DND-41 (cell line): ENCODE measurements at regions not wholly inside any gene's neighbourhood (a gene's known extent, or its start where the extent isn't known, plus 50 kb on each side); places are given as distances from the start of the nearest gene placed in this dataset.
"Not testable (repeated sequence)": the region's sequence is repeated elsewhere in the genome, so short reads cannot be mapped to it uniquely, and the experiment has no call there.

Source experiments
- ATAC-seq: fragments of 200-7000 bp; cut with Tn5 transposase; 3 replicates; pipeline ENCODE4 v1.9.1; 2021; ENCODE audit warnings: low read depth; ENCODE audit not compliant: insufficient read depth
- DNase-seq: peaks from one replicate; pipeline ENCODE4 v3.0.0-alpha.2; 2020
- H2AFZ ChIP-seq: 2 replicates; pipeline ENCODE4 v1.6.0; 2012; ENCODE audit warnings: low read depth, low read length
- H3K27ac ChIP-seq: 2 replicates; pipeline ENCODE4 v1.5.1; 2012; ENCODE audit warnings: low read length, inconsistent platforms
- H3K27me3 ChIP-seq: fragments of 200-600 bp; sonication (generic); 2 replicates; pipeline ENCODE4 v1.6.0; 2012; ENCODE audit warnings: low read length, mild to moderate bottlenecking, inconsistent platforms; ENCODE audit not compliant: insufficient read depth, poor library complexity
- H3K36me3 ChIP-seq: 2 replicates; pipeline ENCODE4 v1.5.1; 2012; ENCODE audit warnings: low read length, inconsistent platforms; ENCODE audit not compliant: insufficient read depth
- H3K4me1 ChIP-seq: 2 replicates; pipeline ENCODE4 v1.5.1; 2012; ENCODE audit warnings: mild to moderate bottlenecking, low read length; ENCODE audit not compliant: insufficient read depth
- H3K4me2 ChIP-seq: 2 replicates; pipeline ENCODE4 v1.6.0; 2012; ENCODE audit warnings: mild to moderate bottlenecking, moderate library complexity, low read length, inconsistent platforms; ENCODE audit not compliant: insufficient read depth
- H3K4me3 ChIP-seq, 2 experiments: fragments of 200-600 bp in 1 of 2; shearing (Covaris generic) in 1 of 2; 2 replicates each; pipeline ENCODE4 v1.5.1; 2012 to 2016; ENCODE audit warnings: inconsistent platforms in 2 of 2, low read length in 2 of 2, mild to moderate bottlenecking in 2 of 2, low read depth in 1 of 2, moderate library complexity in 1 of 2
- H3K79me2 ChIP-seq: 2 replicates; pipeline ENCODE4 v1.6.0; 2012; ENCODE audit warnings: low read length, inconsistent platforms; ENCODE audit not compliant: insufficient read depth
- H3K9ac ChIP-seq: 2 replicates; pipeline ENCODE4 v1.6.0; 2012; ENCODE audit warnings: low read depth, mild to moderate bottlenecking, inconsistent platforms, low read length, moderate library complexity
- H3K9me3 ChIP-seq: 2 replicates; pipeline ENCODE4 v1.5.1; 2012; ENCODE audit warnings: low read length, moderate library complexity, mild to moderate bottlenecking, inconsistent platforms; ENCODE audit not compliant: insufficient read depth, severe bottlenecking
- H4K20me1 ChIP-seq: 2 replicates; pipeline ENCODE4 v1.6.0; 2012; ENCODE audit warnings: low read length; ENCODE audit not compliant: insufficient read depth
- CTCF ChIP-seq: IDR thresholded peaks from 2 replicates; pipeline ENCODE4 v1.5.1; 2012; ENCODE audit warnings: borderline replicate concordance, low read length, moderate library complexity, mild to moderate bottlenecking; ENCODE audit not compliant: poor library complexity, severe bottlenecking; ENCODE audit errors: extremely low read depth
- EZH2 ChIP-seq: IDR thresholded peaks from 3 replicates; pipeline ENCODE4 v1.6.1; 2012; ENCODE audit warnings: borderline replicate concordance, low read depth, mild to moderate bottlenecking, moderate library complexity, low read length, inconsistent platforms; ENCODE audit not compliant: severe bottlenecking

- Histone ChIP-seq H2AFZ (no peak overlapping the region), H3K9ac (no peak overlapping the region), H3K4me2 (no peak overlapping the region), H3K79me2 (no peaks in the 10 kb centered on the region), H3K27me3 (no peaks in the 10 kb centered on the region), H4K20me1 (no peaks in the 10 kb centered on the region), H3K4me1 (no peaks in the 10 kb centered on the region), H3K4me3 (no peak overlapping the region), H3K27ac (no peak overlapping the region), H3K9me3 (no peaks in the 10 kb centered on the region), H3K36me3 (no peaks in the 10 kb centered on the region)
- ATAC-seq (no peak), DNase-seq (no peak)
- TF ChIP-seq EZH2, result no peak
- TF ChIP-seq CTCF, result no peak
These were observed 462.5 kb downstream of the NAV3 start for GRCh38 chr12:78293059-78293686.

GRCh38 chr12:78301282-78301681, 470.6 kb downstream of the NAV3 start:
- ATAC-seq, H3K27me3 ChIP-seq, H3K36me3 ChIP-seq, H3K9ac ChIP-seq, H3K79me2 ChIP-seq, H4K20me1 ChIP-seq, H3K27ac ChIP-seq, H3K4me2 ChIP-seq, H2AFZ ChIP-seq, H3K4me1 ChIP-seq, DNase-seq, H3K4me3 ChIP-seq, H3K9me3 ChIP-seq: not testable (repeated sequence)

DNA sequence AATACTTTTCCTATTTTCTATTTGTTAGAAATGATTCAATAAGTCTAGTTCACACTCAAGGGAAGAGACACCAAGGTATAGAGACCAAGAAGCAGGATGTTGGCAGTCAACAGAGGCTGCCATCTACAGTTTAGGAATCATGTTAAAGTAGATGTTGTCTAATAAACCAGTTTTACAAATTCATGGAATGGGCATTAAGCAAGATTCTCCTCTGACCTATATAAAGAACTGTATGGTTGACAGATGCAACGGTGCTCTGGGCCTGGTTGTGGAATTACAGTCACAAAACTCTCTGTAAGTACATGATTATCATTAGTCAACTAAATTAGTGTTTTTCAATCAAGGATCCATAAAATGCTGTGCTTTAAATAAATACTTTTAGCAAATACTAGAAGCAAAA, 475.1 kb downstream of the NAV3 start:
- DNase-seq (no peak), ATAC-seq (no peak)
- Histone ChIP-seq H3K27me3 (no peaks in the 10 kb centered on the region), H3K27ac (no peak overlapping the region), H3K36me3 (no peaks in the 10 kb centered on the region), H4K20me1 (no peaks in the 10 kb centered on the region), H3K9ac (no peak overlapping the region), H3K4me3 (no peak overlapping the region), H3K4me1 (no peaks in the 10 kb centered on the region), H3K4me2 (no peak overlapping the region), H2AFZ (no peak overlapping the region), H3K9me3 (no peaks in the 10 kb centered on the region), H3K79me2 (no peaks in the 10 kb centered on the region)
- TF ChIP-seq EZH2 (no peak), CTCF (no peak)

GRCh38 chr12:78306236-78306635, 475.5 kb downstream of the NAV3 start:
- H4K20me1 ChIP-seq, result no peaks in the 10 kb centered on the region
- no peak overlapping the region for H3K4me3 ChIP-seq
- H2AFZ ChIP-seq, result no peak overlapping the region
- no peaks in the 10 kb centered on the region for H3K36me3 ChIP-seq
- H3K4me2 ChIP-seq, result no peak overlapping the region
- no peak for ATAC-seq
- no peak overlapping the region for H3K9ac ChIP-seq
- no peak for TF ChIP-seq EZH2
- no peak for TF ChIP-seq CTCF
- no peaks in the 10 kb centered on the region for H3K4me1 ChIP-seq
- no peaks in the 10 kb centered on the region for H3K79me2 ChIP-seq
- DNase-seq, result no peak
- H3K27ac ChIP-seq, result no peak overlapping the region
- no peaks in the 10 kb centered on the region for H3K27me3 ChIP-seq
- no peaks in the 10 kb centered on the region for H3K9me3 ChIP-seq
